HEK293T (cell line): ENCODE measurements at regions not wholly inside any gene's neighbourhood (a gene's known extent, or its start where the extent isn't known, plus 50 kb on each side); places are given as distances from the start of the nearest gene placed in this dataset.

Experiments
- BHLHE40 ChIP-seq: fragments of 450-650 bp; IDR thresholded peaks from 2 replicates; pipeline ENCODE4 v1.6.1; 2016; ENCODE audit warnings: mild to moderate bottlenecking, moderate library complexity, borderline replicate concordance
- ELF4 ChIP-seq: fragments of 450-650 bp; IDR thresholded peaks from 2 replicates; pipeline ENCODE4 v1.6.1; 2017; ENCODE audit warnings: antibody characterized with exemption
- FOXA1 ChIP-seq: fragments of 450-650 bp; IDR thresholded peaks from 2 replicates; pipeline ENCODE4 v1.6.1; 2016; ENCODE audit warnings: mild to moderate bottlenecking
- FOXK2 ChIP-seq: fragments of 450-650 bp; IDR thresholded peaks from 2 replicates; pipeline ENCODE4 v1.6.1; 2016; ENCODE audit warnings: mild to moderate bottlenecking
- FOXM1 ChIP-seq: fragments of 450-650 bp; IDR thresholded peaks from 2 replicates; pipeline ENCODE4 v1.6.1; 2017; ENCODE audit warnings: mild to moderate bottlenecking, borderline replicate concordance
- LEF1 ChIP-seq: fragments of 450-650 bp; IDR thresholded peaks from 2 replicates; pipeline ENCODE4 v1.6.1; 2017; ENCODE audit warnings: mild to moderate bottlenecking, borderline replicate concordance
- NFRKB ChIP-seq: fragments of 450-650 bp; IDR thresholded peaks from 2 replicates; pipeline ENCODE4 v1.6.1; 2016; ENCODE audit warnings: mild to moderate bottlenecking, moderate library complexity
- PKNOX1 ChIP-seq: fragments of 450-650 bp; IDR thresholded peaks from 2 replicates; pipeline ENCODE4 v1.6.1; 2016
- SUZ12 ChIP-seq: fragments of 450-650 bp; IDR thresholded peaks from 2 replicates; pipeline ENCODE4 v1.6.1; 2016; ENCODE audit warnings: mild to moderate bottlenecking
- ZNF384 ChIP-seq: fragments of 450-650 bp; IDR thresholded peaks from 2 replicates; pipeline ENCODE4 v1.6.1; 2016

- TF ChIP-seq SUZ12 (no peak), BHLHE40 (no peak), NFRKB (no peak), ELF4 (no peak), FOXA1 (no peak), PKNOX1 (no peak), LEF1 (no peak), FOXK2 (no peak), FOXM1 (no peak), ZNF384 (no peak)
These were observed 492.1 kb downstream of the MAFB start for GRCh38 chr20:40196846-40197436.
